K562 (cell line): ENCODE measurements at regions not wholly inside any gene's neighbourhood (a gene's known extent, or its start where the extent isn't known, plus 50 kb on each side); places are given as distances from the start of the nearest gene placed in this dataset.

Source experiments
- CTCF ChIP-seq, 3 experiments: IDR thresholded peaks in 2 of 3; conservative IDR thresholded peaks in 1 of 3; 2 replicates each; pipeline ENCODE4 v1.5.1; 2011 to 2012; ENCODE audit warnings: low read length in 3 of 3, mild to moderate bottlenecking in 3 of 3, control low read depth in 2 of 3, improper control_type of control experiment in 1 of 3, inconsistent platforms in 1 of 3, low read depth in 1 of 3, mixed read lengths in 1 of 3, moderate library complexity in 1 of 3; ENCODE audit not compliant: insufficient read depth in 2 of 3
- FIP1L1 ChIP-seq: fragments of 200-400 bp; formaldehyde crosslinking; IDR thresholded peaks from 2 replicates; pipeline ENCODE4 v1.6.1; 2018; ENCODE audit warnings: mild to moderate bottlenecking, low read depth, low read length; ENCODE audit not compliant: poor library complexity, severe bottlenecking
- FOXK2 ChIP-seq, 2 experiments: fragments of 450-650 bp; IDR thresholded peaks in 1 of 2; conservative IDR thresholded peaks in 1 of 2; 2 replicates each; pipeline ENCODE4 v1.6.1; 2016; ENCODE audit warnings: low read depth in 2 of 2, mild to moderate bottlenecking in 1 of 2
- NR3C1 ChIP-seq: sonication (generic); formaldehyde crosslinking; IDR thresholded peaks from 2 replicates; pipeline ENCODE4 v1.8.1; 2022; ENCODE audit warnings: missing genetic modification reagents
- RNF2 ChIP-seq: sonication (generic); IDR thresholded peaks from 2 replicates; pipeline ENCODE4 v1.6.1; 2016
- SIN3A ChIP-seq, 2 experiments: fragments of 150-350 bp in 1 of 2; IDR thresholded peaks; 2 replicates each; pipeline ENCODE4 v1.6.1; 2011 to 2016; ENCODE audit warnings: borderline replicate concordance in 2 of 2, low read depth in 2 of 2, low read length in 2 of 2, mild to moderate bottlenecking in 2 of 2, moderate library complexity in 2 of 2; ENCODE audit not compliant: control insufficient read depth in 1 of 2
- ZNF23 ChIP-seq: fragments of 250-450 bp; sonication (Bioruptor Pico); IDR thresholded peaks from 2 replicates; pipeline ENCODE4 v1.4.0; 2020; ENCODE audit warnings: mild to moderate bottlenecking
- ZNF253 ChIP-seq: fragments of 250-450 bp; sonication (Bioruptor Pico); conservative IDR thresholded peaks from 2 replicates; pipeline ENCODE4 v1.6.1; 2021; ENCODE audit warnings: mild to moderate bottlenecking
- ZNF324 ChIP-seq: fragments of 250-450 bp; sonication (Bioruptor Pico); IDR thresholded peaks from 2 replicates; pipeline ENCODE4 v1.4.0; 2020; ENCODE audit warnings: mild to moderate bottlenecking

GRCh38 chr18:28439870-28440269 is 262.9 kb upstream of the CDH2 start:
- no peak for TF ChIP-seq CTCF (IDR thresholded peaks at IDR 0.05 in 2 of 3, conservative IDR thresholded peaks at IDR 0.05 in 1 of 3; ENCODE audit: insufficient read depth in 2 of 3, low read depth in 1 of 3, low read length in 3 of 3)
- no peak for TF ChIP-seq ZNF253 (CRISPR knock-in tag)
- no peak for TF ChIP-seq FIP1L1
- no peak for TF ChIP-seq RNF2
- no peak for TF ChIP-seq NR3C1
- no peak for TF ChIP-seq ZNF324 (CRISPR knock-in tag)
- TF ChIP-seq ZNF23 (CRISPR knock-in tag): no peak
- TF ChIP-seq FOXK2 (conservative IDR thresholded peaks at IDR 0.05 in 1 of 2, IDR thresholded peaks at IDR 0.05 in 1 of 2; ENCODE audit: low read depth in 2 of 2): no peak
- TF ChIP-seq SIN3A (IDR thresholded peaks at IDR 0.05; ENCODE audit: borderline replicate concordance in 2 of 2, control insufficient read depth in 1 of 2, low read depth in 2 of 2, low read length in 2 of 2): no peak
